Stimulated activated CD4-positive, alpha-beta T cell treated with anti-CD3 and anti-CD28 coated beads, Interleukin-15, amount 100 ng/mL, for 1 hour (primary cell): ENCODE measurements at regions not wholly inside any gene's neighbourhood (a gene's known extent, or its start where the extent isn't known, plus 50 kb on each side); places are given as distances from the start of the nearest gene placed in this dataset.

Source experiments
- DNase-seq, 2 donors: peaks; one replicate each; pipeline ENCODE4 v3.0.0-alpha.2; 2020; ENCODE audit warnings: low read depth in 1 of 2, low spot score in 1 of 2

GRCh38 chr11:80636999-80637398, 1196.2 kb upstream of the TENM4 start:
- no peak for DNase-seq

GRCh38 chr11:80635178-80635577, 1194.3 kb upstream of the TENM4 start:
- DNase-seq, result no peak

DNA sequence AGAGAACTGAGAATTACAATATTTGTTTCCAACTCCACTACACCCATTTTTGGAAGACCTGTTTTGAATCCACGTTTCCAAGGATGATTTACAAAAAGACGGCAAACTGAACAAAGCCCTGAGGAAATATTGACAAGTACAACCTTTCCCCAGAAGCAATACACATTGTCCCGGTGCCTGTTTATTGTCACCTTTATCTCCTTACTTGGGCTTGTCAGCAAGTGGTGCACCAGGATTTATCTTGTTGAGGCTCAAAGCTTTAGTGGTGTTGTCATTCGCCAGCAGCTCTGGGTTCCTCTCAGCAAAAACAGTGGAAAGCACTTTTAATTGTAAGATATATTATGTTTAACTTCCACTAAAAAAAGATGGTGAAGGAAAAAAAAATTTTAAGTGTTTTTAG, 1191.9 kb upstream of the TENM4 start:
- no peak for DNase-seq

DNA sequence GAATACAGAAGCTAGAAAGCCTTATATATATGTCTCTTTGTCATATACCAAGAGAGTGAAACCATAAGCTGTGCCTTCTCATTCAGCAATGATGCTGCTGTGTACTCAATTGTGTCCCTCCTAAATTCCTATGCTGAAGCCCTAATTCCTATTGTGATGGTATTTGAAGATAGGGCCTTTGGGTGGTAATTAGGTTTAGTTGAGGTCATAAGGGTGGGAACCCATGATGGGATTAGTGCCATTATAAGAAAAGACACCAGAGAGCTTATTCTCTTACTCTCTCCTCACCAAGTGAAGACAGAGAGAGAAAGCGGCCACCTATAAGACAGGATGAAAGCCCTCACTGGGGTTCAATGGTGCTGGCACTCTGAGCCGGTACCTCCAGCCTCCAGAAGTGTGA, 1191.3 kb upstream of the TENM4 start:
- no peak for DNase-seq

GRCh38 chr11:80629466-80629865, 1188.6 kb upstream of the TENM4 start:
- no peak for DNase-seq

DNA sequence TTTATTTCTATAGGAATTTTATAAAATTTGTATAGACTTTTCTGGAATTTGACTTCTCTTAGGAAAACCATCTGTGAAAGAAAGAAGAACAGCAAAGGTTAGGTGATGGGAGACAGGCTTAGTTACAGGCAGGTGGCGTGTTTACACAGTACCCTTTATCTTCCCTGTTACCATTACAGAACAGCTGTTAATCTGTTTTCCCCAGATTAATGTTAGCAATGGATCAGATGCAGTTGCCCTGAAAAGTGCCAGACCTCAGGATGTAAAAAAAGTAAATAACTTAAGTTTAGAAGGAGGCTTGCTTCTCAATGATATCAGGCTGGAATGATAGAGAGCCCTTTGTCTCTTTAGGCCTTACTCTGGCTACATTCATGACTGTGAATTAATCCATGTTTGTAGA, 1186.5 kb upstream of the TENM4 start:
- no peak for DNase-seq

DNA sequence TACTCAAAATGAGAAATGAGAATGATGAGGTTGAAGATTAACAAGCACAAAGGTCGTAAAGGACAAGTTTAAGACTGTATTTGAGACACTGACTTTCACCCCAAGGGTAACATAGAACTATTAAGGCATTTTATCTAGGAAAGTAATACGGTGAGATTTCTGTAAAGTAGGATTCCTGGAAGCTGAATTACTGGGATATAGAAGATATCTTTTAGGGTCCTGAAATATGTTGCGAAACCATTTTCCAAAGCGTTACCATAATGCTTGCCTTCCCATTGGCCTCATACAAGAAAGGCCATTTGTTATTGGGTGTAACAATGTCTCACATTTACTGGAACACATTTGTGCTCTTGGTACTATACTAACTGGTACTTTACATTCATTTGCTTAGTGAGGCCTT, 1185.9 kb upstream of the TENM4 start:
- DNase-seq, result no peak

- DNase-seq, result no peak
Measured at GRCh38 chr11:80625563-80625962, 1184.7 kb upstream of the TENM4 start.

- no peak for DNase-seq
Measured at GRCh38 chr11:80621871-80622270, 1181.0 kb upstream of the TENM4 start.

- DNase-seq, result no peak
Measured at GRCh38 chr11:80620867-80621266, 1180.0 kb upstream of the TENM4 start.

- DNase-seq, result no peak
Measured at GRCh38 chr11:80617156-80617555, 1176.3 kb upstream of the TENM4 start.

GRCh38 chr11:80616070-80616800, 1175.4 kb upstream of the TENM4 start:
- no peak for DNase-seq

- no peak for DNase-seq
Measured at GRCh38 chr11:80613655-80614054, 1172.8 kb upstream of the TENM4 start.

GRCh38 chr11:80610516-80610915, 1169.7 kb upstream of the TENM4 start:
- DNase-seq, result no peak

DNA sequence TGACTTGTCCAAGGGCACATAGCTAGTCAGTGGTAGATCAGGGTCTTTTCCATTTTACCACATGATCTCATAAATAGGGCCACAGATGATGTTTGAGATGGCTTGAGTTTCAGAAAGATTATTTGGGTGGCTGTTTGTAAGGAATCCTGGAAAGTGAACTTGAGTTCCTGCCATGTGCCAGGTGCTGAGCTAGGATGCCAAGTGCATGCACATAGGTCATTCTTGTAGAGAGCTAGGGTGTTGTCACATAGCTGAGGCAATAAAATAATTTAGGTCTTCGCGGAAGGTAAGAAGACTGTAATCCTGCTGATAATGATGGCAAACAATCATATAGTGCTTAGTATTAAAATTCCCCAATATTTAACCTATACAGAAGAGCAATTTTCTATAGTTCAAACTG, 1162.6 kb upstream of the TENM4 start:
- DNase-seq, result no peak

DNA sequence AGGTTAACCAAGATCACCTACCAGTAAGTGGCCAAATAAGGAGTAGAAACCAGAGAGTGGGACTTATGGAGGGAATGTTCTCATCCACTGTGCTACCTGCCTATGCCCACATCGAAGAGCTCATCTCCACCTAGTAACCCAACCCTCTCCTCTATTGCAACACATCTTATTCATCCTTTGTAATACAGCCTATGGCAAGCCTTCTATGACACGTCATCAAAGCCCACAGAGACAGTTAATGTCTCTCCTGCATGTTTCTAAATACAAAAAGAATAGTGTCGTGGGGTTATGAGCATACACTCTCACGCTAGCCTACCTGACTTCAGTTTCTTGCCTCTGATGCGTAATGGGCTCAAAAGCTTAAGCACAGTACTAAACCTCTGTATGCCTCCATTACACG, 1158.1 kb upstream of the TENM4 start:
- DNase-seq, result no peak

GRCh38 chr11:80596291-80596810, 1155.5 kb upstream of the TENM4 start:
- no peak for DNase-seq

DNA sequence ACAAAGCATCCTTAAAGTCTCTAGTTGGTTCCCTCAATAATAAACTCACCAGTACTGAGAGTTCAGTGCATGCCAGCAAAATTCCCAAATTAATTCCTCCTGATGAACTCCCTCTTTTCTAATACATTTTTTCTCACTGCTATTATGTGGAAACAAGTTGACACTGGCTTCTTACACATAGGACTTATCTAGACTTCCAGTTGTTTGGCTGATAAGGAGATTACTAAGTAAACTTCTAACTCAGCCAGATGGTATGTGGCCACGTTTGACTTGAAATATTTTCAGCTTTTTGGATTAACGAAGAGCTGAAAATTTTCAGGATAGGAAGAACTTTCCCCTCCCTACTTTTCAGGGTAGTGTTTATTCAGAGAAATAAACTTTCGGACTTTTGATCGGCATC, 1154.2 kb upstream of the TENM4 start:
- no peak for DNase-seq

DNA sequence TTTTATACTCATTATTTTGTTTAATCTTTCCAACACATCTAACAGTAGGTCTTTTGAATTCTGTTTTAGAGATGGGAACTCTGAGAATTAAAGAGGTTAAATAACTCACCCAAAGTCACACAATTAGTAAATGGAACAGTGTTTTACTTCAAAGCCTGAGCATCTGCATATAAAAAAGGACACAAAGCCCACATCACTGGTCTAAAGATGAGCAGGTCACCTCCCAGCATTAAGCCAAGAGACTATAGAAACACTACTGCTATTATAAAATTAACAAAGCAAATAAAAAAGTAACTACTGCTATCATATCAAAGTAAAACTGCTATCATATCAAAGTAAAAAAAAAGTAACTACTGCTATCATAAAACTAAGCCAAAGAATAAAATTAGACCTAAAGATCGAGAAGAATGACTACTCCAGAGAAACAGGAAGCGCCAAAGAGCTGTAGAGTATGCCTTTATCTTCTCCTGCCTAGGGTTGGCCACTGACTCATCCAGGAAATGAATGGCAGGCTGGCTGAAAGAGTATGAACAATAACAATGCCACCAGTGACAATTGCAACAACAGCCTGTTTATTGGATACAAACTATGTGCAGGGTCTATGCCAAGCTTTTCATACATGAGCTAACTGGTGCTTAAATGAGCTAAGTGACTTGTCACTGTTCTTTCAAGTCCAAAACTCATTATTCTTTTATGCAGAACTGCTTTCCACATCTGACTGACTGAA, 1153.0 kb upstream of the TENM4 start:
- DNase-seq, result no peak

GRCh38 chr11:80592546-80592945, 1151.7 kb upstream of the TENM4 start:
- DNase-seq, result no peak

- DNase-seq, result no peak
Measured at GRCh38 chr11:80587906-80588305, 1147.1 kb upstream of the TENM4 start.

DNA sequence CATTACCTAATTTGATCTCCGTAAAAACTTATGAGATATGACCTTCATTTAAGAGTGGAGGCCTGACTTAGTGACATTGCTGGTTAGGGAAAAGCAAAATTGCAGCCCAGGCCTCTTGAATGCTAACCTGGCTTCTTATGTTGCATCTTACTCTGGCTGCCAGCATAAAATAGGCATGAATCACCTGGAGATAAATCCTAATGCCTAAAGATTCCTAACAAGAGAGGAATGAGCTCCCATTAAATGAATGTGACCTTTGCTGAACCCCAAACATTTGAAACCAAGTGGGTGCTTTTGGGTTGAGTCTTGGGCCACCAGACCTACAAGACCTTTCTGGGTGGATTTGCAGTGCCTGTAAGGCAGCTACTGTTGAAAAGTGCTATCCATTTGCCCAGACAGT, 1145.6 kb upstream of the TENM4 start:
- DNase-seq, result no peak

DNA sequence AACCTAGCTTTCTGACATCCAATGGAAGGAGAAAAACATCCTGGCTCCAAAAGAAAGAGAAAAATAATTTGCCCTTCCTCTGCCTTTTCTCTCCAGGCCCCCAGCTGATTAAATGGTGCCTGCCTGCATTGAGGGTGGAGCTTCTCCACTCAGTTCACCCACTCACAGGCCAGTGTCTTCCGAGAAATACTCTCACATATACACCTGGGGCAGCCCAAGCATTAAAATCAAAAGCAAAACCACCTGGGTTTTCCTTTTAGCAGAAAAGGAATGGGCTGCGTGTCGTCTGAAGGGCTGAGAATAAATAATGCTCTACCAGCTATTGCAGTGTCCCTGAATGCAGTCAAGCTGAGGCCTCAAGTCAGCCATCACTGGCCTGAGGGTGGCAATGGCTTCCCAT, 1143.8 kb upstream of the TENM4 start:
- DNase-seq, result no peak
